Neuronal stem cell (in vitro differentiated cells): ENCODE measurements at regions not wholly inside any gene's neighbourhood (a gene's known extent, or its start where the extent isn't known, plus 50 kb on each side); places are given as distances from the start of the nearest gene placed in this dataset.

Experiments
- DNase-seq: peaks from one replicate; pipeline ENCODE4 v3.0.0-alpha.2; 2013; ENCODE audit warnings: low spot score
- H2AFZ ChIP-seq: one replicate; pipeline ENCODE4 v1.6.1; 2013; ENCODE audit warnings: mild to moderate bottlenecking, low read length, inconsistent platforms
- H2AK5ac ChIP-seq: 2 replicates; pipeline ENCODE4 v1.6.1; 2013; ENCODE audit warnings: low read depth, mild to moderate bottlenecking, inconsistent platforms, low read length, moderate library complexity, mixed read lengths
- H2BK120ac ChIP-seq: 2 replicates; pipeline ENCODE4 v1.6.1; 2013; ENCODE audit warnings: low read depth, mild to moderate bottlenecking, inconsistent platforms, low read length, moderate library complexity, mixed read lengths
- H2BK12ac ChIP-seq: one replicate; pipeline ENCODE4 v1.6.1; 2013; ENCODE audit warnings: low read length, inconsistent platforms
- H2BK15ac ChIP-seq: 2 replicates; pipeline ENCODE4 v1.6.1; 2013; ENCODE audit warnings: mild to moderate bottlenecking, low read length, inconsistent platforms, mixed read lengths
- H2BK5ac ChIP-seq: one replicate; pipeline ENCODE4 v1.6.1; 2013; ENCODE audit warnings: inconsistent platforms, mild to moderate bottlenecking, low read length, moderate library complexity
- H3K14ac ChIP-seq: one replicate; pipeline ENCODE4 v1.6.1; 2013; ENCODE audit warnings: low read length, inconsistent platforms
- H3K18ac ChIP-seq: 2 replicates; pipeline ENCODE4 v1.6.1; 2013; ENCODE audit warnings: low read length, inconsistent platforms
- H3K23ac ChIP-seq: 2 replicates; pipeline ENCODE4 v1.6.1; 2013; ENCODE audit warnings: low read depth, mild to moderate bottlenecking, mixed read lengths, low read length, inconsistent platforms; ENCODE audit not compliant: poor library complexity
- H3K27ac ChIP-seq: replicated peaks from 3 replicates; pipeline ENCODE4 v1.5.1; 2013; ENCODE audit warnings: low read length, inconsistent platforms
- H3K27me3 ChIP-seq, 3 experiments: 2 replicates each; pipeline ENCODE4 v1.6.1; 2013; ENCODE audit warnings: low read length in 3 of 3, mild to moderate bottlenecking in 2 of 3, inconsistent platforms in 1 of 3, low read depth in 1 of 3, mixed read lengths in 1 of 3, moderate library complexity in 1 of 3; ENCODE audit not compliant: control insufficient read depth in 3 of 3, insufficient read depth in 3 of 3
- H3K36me3 ChIP-seq, 2 donors: replicated peaks in 1 of 2; 2 replicates each; pipeline ENCODE4 v1.6.1; 2013; ENCODE audit warnings: low read length in 2 of 2; ENCODE audit not compliant: control insufficient read depth in 2 of 2, insufficient read depth in 2 of 2
- H3K4ac ChIP-seq: 2 replicates; pipeline ENCODE4 v1.6.1; 2013; ENCODE audit warnings: inconsistent platforms, mild to moderate bottlenecking, low read length, moderate library complexity
- H3K4me1 ChIP-seq, 2 donors: 1 replicate in 1 of 2; 2 replicates in 1 of 2; pipeline ENCODE4 v1.6.1; 2013; ENCODE audit warnings: low read length in 2 of 2, low read depth in 1 of 2; ENCODE audit not compliant: control insufficient read depth in 2 of 2, insufficient read depth in 1 of 2
- H3K4me2 ChIP-seq: one replicate; pipeline ENCODE4 v1.6.1; 2013; ENCODE audit warnings: mild to moderate bottlenecking, low read length, inconsistent platforms; ENCODE audit not compliant: insufficient read depth, poor library complexity, severe bottlenecking
- H3K4me3 ChIP-seq, 2 donors: 2 replicates each; pipeline ENCODE4 v1.5.1; 2013; ENCODE audit warnings: low read length in 2 of 2, mild to moderate bottlenecking in 2 of 2, inconsistent platforms in 1 of 2, moderate library complexity in 1 of 2
- H3K79me1 ChIP-seq: one replicate; pipeline ENCODE4 v1.6.1; 2013; ENCODE audit warnings: low read depth, mild to moderate bottlenecking, inconsistent platforms, low read length, moderate library complexity
- H3K9ac ChIP-seq: one replicate; pipeline ENCODE4 v1.6.1; 2013; ENCODE audit warnings: mild to moderate bottlenecking, low read depth, low read length, inconsistent platforms; ENCODE audit not compliant: poor library complexity
- H3K9me3 ChIP-seq, 2 donors: replicated peaks in 1 of 2; 2 replicates each; pipeline versions ENCODE3 to v1.6.1; 2013; ENCODE audit warnings: low read length in 2 of 2, mild to moderate bottlenecking in 2 of 2, inconsistent platforms in 1 of 2, low read depth in 1 of 2, mixed read lengths in 1 of 2, moderate library complexity in 1 of 2; ENCODE audit not compliant: control insufficient read depth in 2 of 2, insufficient read depth in 1 of 2
- H4K8ac ChIP-seq: one replicate; pipeline ENCODE4 v1.6.1; 2013; ENCODE audit warnings: low read depth, mild to moderate bottlenecking, inconsistent platforms, low read length, moderate library complexity
- H4K91ac ChIP-seq: one replicate; pipeline ENCODE4 v1.6.1; 2013; ENCODE audit warnings: low read length, low read depth, mild to moderate bottlenecking, inconsistent platforms; ENCODE audit not compliant: poor library complexity
- WGBS, 2 donors: extraction: QIAGEN DNeasy Blood & Tissue Kit; methylation state at CpG; one replicate each; pipeline ENCODE4 v1.1.7; 2013; ENCODE audit warnings: missing lambda C conversion rate in 2 of 2, mixed read lengths in 1 of 2; ENCODE audit not compliant: insufficient read length in 2 of 2, insufficient replicate concordance in 1 of 2; ENCODE audit errors: extremely low coverage in 2 of 2; 5-methylcytosine and 5-hydroxymethylcytosine counted together

DNA sequence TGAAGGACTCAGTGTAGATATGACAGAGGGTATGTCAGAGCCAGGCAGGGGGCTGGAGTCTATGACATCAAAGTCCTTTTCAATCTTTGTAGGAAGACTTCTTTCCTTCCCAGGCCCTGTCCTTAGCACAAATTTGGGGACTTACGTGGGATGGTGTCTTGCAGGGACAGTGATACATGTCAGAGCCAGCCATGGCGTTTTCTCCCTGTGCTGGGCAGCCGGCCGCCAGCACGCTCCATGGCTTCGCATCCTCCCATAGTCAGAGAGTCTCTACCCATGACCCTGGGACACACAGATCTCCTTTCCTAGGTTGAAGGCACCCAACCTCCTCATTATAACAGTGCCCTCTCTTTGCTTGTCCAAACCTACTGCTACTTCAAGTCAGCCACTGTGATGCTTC is 156.9 kb upstream of the MYCN start:
- Histone ChIP-seq H3K9ac (no peak overlapping the region), H3K79me1 (no peaks in the 10 kb centered on the region), H3K4me1 (peaks cover 9 to 23% of the 10 kb centered on the region in 2 donors), H3K4ac (no peak overlapping the region), H3K27me3 (no peaks in the 10 kb centered on the region), H2BK12ac (no peak overlapping the region), H3K4me3 (no peak overlapping the region), H3K14ac (no peak overlapping the region), H4K8ac (no peak overlapping the region), H3K23ac (no peak overlapping the region), H2AK5ac (no peak overlapping the region), H3K27ac (no peak overlapping the region), H2BK5ac (no peak overlapping the region), H3K4me2 (no peak overlapping the region), H4K91ac (no peak overlapping the region), H2BK15ac (no peak overlapping the region), H2BK120ac (no peak overlapping the region), H3K9me3 (no peaks in the 10 kb centered on the region), H3K36me3 (no peaks in the 10 kb centered on the region), H2AFZ (no peak overlapping the region), H3K18ac (no peak overlapping the region)
- DNase-seq: no peak
- WGBS, 2 donors: no CpG with 5 or more reads among the region's 6 CpGs

DNA sequence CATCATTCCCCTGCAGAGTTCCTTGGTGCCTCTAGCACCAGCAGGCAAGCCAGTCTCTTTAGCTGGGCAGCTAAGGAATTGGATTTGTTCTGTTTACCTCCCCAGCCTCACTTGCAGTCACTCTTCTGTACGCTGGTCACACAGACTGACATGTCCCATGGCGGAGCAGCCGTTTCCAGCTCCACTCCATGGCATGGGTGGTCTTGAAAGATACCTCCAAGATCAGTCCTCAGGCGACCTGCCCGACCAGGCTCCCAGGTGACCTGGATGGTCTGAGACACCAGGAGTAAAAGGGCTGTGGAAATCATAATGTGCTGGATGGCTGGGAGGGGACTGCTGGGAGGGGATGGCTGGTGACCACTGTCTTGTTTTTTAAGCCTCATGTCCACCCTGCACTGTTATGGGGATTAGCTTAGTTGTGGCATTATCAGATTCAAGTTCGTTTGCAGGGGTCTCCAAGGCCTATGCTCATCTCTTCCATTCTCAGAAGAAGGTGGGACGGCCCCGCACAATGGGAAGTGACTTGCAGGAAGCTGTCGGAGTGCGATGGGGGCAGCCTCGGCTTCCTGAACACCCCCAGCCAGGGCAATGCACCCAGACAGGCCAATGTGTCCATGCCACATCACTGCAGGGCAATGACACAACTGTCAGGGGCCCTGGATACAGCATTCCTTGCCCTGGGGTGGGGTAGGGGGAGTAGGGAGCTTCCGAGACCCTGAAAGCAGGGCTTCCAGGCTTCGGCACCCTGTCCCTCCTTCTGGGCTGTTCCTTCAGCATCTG is 156.1 kb upstream of the MYCN start:
- no peak overlapping the region for H2BK120ac ChIP-seq
- no peak overlapping the region for H3K4me3 ChIP-seq
- no CpG with 5 or more reads among the region's 13 CpGs for WGBS, 2 donors
- no peak overlapping the region for H3K4ac ChIP-seq
- no peak overlapping the region for H2BK15ac ChIP-seq
- H4K8ac ChIP-seq: no peak overlapping the region
- DNase-seq: no peak
- H2AK5ac ChIP-seq: peak overlapping the region; percentile 22
- no peak overlapping the region for H2BK5ac ChIP-seq
- no peak overlapping the region for H3K9ac ChIP-seq
- no peak overlapping the region for H4K91ac ChIP-seq
- H3K27me3 ChIP-seq: no peaks in the 10 kb centered on the region
- no peaks in the 10 kb centered on the region for H3K9me3 ChIP-seq
- no peaks in the 10 kb centered on the region for H3K36me3 ChIP-seq
- H3K23ac ChIP-seq: no peak overlapping the region
- no peak overlapping the region for H3K4me2 ChIP-seq
- peaks cover 11 to 25% of the 10 kb centered on the region in 2 donors for H3K4me1 ChIP-seq
- H3K18ac ChIP-seq: peak overlapping the region; percentile 54
- no peak overlapping the region for H2AFZ ChIP-seq
- H2BK12ac ChIP-seq: peak overlapping the region; percentile 42
- H3K27ac ChIP-seq: no peak overlapping the region
- no peaks in the 10 kb centered on the region for H3K79me1 ChIP-seq
- no peak overlapping the region for H3K14ac ChIP-seq

DNA sequence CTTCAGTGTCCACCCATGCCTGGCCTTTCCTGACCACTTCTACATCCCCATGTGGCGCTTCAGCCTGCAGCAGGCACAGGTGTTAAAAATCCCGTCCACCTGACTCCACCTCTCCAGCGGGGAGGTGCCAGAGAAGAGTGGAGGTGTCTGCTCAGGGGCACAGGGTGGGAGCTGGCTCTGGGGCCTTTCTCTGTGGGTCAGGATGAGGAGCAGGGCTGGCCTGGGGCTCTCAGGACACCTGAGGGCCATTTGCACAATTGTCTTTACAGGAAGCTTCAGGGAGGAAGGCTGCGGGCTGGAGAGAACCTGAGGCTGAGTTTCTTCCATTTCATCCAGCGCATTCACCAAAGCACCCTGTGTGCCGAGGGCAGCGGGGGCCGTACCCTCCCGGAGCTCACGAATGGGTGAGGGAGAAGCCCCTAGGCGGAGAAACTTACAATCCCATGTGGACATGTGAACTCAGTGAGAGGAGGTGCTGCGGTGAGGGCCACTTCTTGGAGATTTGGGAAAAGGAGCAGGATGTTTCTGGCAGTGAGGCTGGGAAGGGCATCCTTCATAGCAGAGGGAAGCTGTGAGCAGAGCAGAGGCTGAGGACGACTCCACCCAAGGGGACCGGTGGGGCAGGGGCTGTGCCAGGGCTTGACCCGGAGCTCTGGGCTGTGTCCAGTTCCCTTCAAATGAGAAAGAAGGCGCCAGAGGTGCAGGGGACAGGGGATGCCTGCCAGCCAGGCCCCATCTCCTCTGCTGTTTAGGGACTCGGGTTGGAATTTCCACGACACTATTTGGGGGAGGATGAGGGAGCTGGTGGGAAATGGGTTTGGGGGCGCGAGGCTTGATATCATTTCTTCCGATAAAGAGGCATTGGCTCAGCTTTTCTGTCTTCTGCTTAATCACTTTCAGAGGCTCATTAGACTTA is 155.2 kb upstream of the MYCN start:
- no peak overlapping the region for H3K4me2 ChIP-seq
- no CpG with 5 or more reads among the region's 21 CpGs for WGBS, 2 donors
- DNase-seq: no peak

More for the DNA sequence above, 155.2 kb upstream of the MYCN start:
- H3K14ac ChIP-seq: no peak overlapping the region
- H3K9ac ChIP-seq: no peak overlapping the region
- H2BK120ac ChIP-seq: no peak overlapping the region
- H2BK15ac ChIP-seq: no peak overlapping the region
- H2BK12ac ChIP-seq: peak overlapping the region; percentile 42
- H3K79me1 ChIP-seq: no peaks in the 10 kb centered on the region
- peaks cover 7 to 20% of the 10 kb centered on the region in 2 donors for H3K4me1 ChIP-seq
- H3K27me3 ChIP-seq: no peaks in the 10 kb centered on the region
- no peak overlapping the region for H2BK5ac ChIP-seq
- no peak overlapping the region for H3K27ac ChIP-seq
- no peak overlapping the region for H3K4me3 ChIP-seq
- H3K4ac ChIP-seq: no peak overlapping the region
- H4K8ac ChIP-seq: no peak overlapping the region
- no peaks in the 10 kb centered on the region for H3K36me3 ChIP-seq
- H3K23ac ChIP-seq: no peak overlapping the region
- no peaks in the 10 kb centered on the region for H3K9me3 ChIP-seq
- no peak overlapping the region for H2AFZ ChIP-seq
- peak overlapping the region; percentile 22 for H2AK5ac ChIP-seq
- H4K91ac ChIP-seq: no peak overlapping the region
- peak overlapping the region; percentile 54 for H3K18ac ChIP-seq
